ENCODE measurements at regions not wholly inside any gene's neighbourhood (a gene's known extent, or its start where the extent isn't known, plus 50 kb on each side); places are given as distances from the start of the nearest gene placed in this dataset.

- Mint-ChIP-seq H3K27me3 (ENCODE audit: low read depth) (no peaks in the 10 kb centered on the region), H3K9me3 (ENCODE audit: insufficient read depth) (no peaks in the 10 kb centered on the region), H3K27ac (no peak overlapping the region), H3K4me3 (no peak overlapping the region), H3K4me1 (ENCODE audit: low read depth) (no peaks in the 10 kb centered on the region), H3K36me3 (ENCODE audit: low read depth) (no peaks in the 10 kb centered on the region)
- DNase-seq (no peak), ATAC-seq (no peak)
- ChIA-PET POLR2A (no interaction called here), CTCF (no interaction called here)
Measured at GRCh38 chr3:104566054-104566453, 800.7 kb upstream of the ALCAM start.

- Mint-ChIP-seq H3K4me3 (no peak overlapping the region), H3K36me3 (ENCODE audit: low read depth) (no peaks in the 10 kb centered on the region), H3K9me3 (ENCODE audit: insufficient read depth) (peaks cover 29% of the 10 kb centered on the region), H3K27ac (no peak overlapping the region), H3K4me1 (ENCODE audit: low read depth) (no peaks in the 10 kb centered on the region), H3K27me3 (ENCODE audit: low read depth) (no peaks in the 10 kb centered on the region)
- DNase-seq (no peak), ATAC-seq (no peak)
- CTCF ChIA-PET = no interaction called here
- POLR2A ChIA-PET = no interaction called here
Measured at GRCh38 chr3:104575634-104576033, 791.1 kb upstream of the ALCAM start.

- DNase-seq = no peak
- H3K36me3 Mint-ChIP-seq (ENCODE audit: low read depth) = no peaks in the 10 kb centered on the region
- ATAC-seq = no peak
- H3K4me3 Mint-ChIP-seq = no peak overlapping the region
- peaks cover 29% of the 10 kb centered on the region for H3K9me3 Mint-ChIP-seq (ENCODE audit: insufficient read depth)
- ChIA-PET POLR2A (no interaction called here), CTCF (no interaction called here)
- no peaks in the 10 kb centered on the region for H3K4me1 Mint-ChIP-seq (ENCODE audit: low read depth)
- no peaks in the 10 kb centered on the region for H3K27me3 Mint-ChIP-seq (ENCODE audit: low read depth)
- H3K27ac Mint-ChIP-seq = no peak overlapping the region
Measured at GRCh38 chr3:104578558-104578957, 788.2 kb upstream of the ALCAM start.

GRCh38 chr3:104582092-104582491 lies 784.6 kb upstream of the ALCAM start:
- no peak overlapping the region for H3K27ac Mint-ChIP-seq
- no peaks in the 10 kb centered on the region for H3K4me1 Mint-ChIP-seq (ENCODE audit: low read depth)
- ChIA-PET POLR2A (interaction anchor here (0.6 kb wide), 1 partner anchor 1602 kb away, joined by 4 read pairs; no protein-coding TSS in a partner anchor), CTCF (interaction anchor here (1.6 kb wide), 1 partner anchor 14 kb away, joined by 4 read pairs; no protein-coding TSS in a partner anchor)
- DNase-seq (no peak), ATAC-seq (no peak)
- no peaks in the 10 kb centered on the region for H3K36me3 Mint-ChIP-seq (ENCODE audit: low read depth)
- no peak overlapping the region for H3K4me3 Mint-ChIP-seq
- peaks cover 3% of the 10 kb centered on the region for H3K27me3 Mint-ChIP-seq (ENCODE audit: low read depth)
- peaks cover 12% of the 10 kb centered on the region for H3K9me3 Mint-ChIP-seq (ENCODE audit: insufficient read depth)

GRCh38 chr3:104584682-104585081 lies 782.0 kb upstream of the ALCAM start:
- no peak overlapping the region for H3K27ac Mint-ChIP-seq
- H3K4me1 Mint-ChIP-seq (ENCODE audit: low read depth) = no peaks in the 10 kb centered on the region
- H3K27me3 Mint-ChIP-seq (ENCODE audit: low read depth) = peaks cover 3% of the 10 kb centered on the region
- no peaks in the 10 kb centered on the region for H3K36me3 Mint-ChIP-seq (ENCODE audit: low read depth)
- no peak overlapping the region for H3K4me3 Mint-ChIP-seq
- DNase-seq (no peak), ATAC-seq (no peak)
- ChIA-PET POLR2A (no interaction called here), CTCF (no interaction called here)
- no peaks in the 10 kb centered on the region for H3K9me3 Mint-ChIP-seq (ENCODE audit: insufficient read depth)

- Mint-ChIP-seq H3K4me1 (ENCODE audit: low read depth) (no peaks in the 10 kb centered on the region), H3K9me3 (ENCODE audit: insufficient read depth) (no peaks in the 10 kb centered on the region), H3K36me3 (ENCODE audit: low read depth) (no peaks in the 10 kb centered on the region), H3K4me3 (no peak overlapping the region), H3K27ac (no peak overlapping the region), H3K27me3 (ENCODE audit: low read depth) (peaks cover 3% of the 10 kb centered on the region)
- DNase-seq = no peak
- ChIA-PET CTCF (no interaction called here), POLR2A (no interaction called here)
- ATAC-seq = no peak
Measured at GRCh38 chr3:104586344-104586743, 780.4 kb upstream of the ALCAM start.

- no peak overlapping the region for H3K4me3 Mint-ChIP-seq
- ChIA-PET CTCF (no interaction called here), POLR2A (no interaction called here)
- H3K9me3 Mint-ChIP-seq (ENCODE audit: insufficient read depth) = no peaks in the 10 kb centered on the region
- no peaks in the 10 kb centered on the region for H3K36me3 Mint-ChIP-seq (ENCODE audit: low read depth)
- no peak overlapping the region for H3K27ac Mint-ChIP-seq
- ATAC-seq (no peak), DNase-seq (no peak)
- H3K27me3 Mint-ChIP-seq (ENCODE audit: low read depth) = peaks cover 3% of the 10 kb centered on the region
- H3K4me1 Mint-ChIP-seq (ENCODE audit: low read depth) = no peaks in the 10 kb centered on the region
Measured at GRCh38 chr3:104588442-104588841, 778.3 kb upstream of the ALCAM start.

GRCh38 chr3:104591776-104592175 lies 774.9 kb upstream of the ALCAM start:
- no peaks in the 10 kb centered on the region for H3K36me3 Mint-ChIP-seq (ENCODE audit: low read depth)
- ChIA-PET POLR2A (no interaction called here), CTCF (no interaction called here)
- H3K27ac Mint-ChIP-seq = no peak overlapping the region
- no peak for DNase-seq
- H3K27me3 Mint-ChIP-seq (ENCODE audit: low read depth) = no peaks in the 10 kb centered on the region
- no peaks in the 10 kb centered on the region for H3K4me1 Mint-ChIP-seq (ENCODE audit: low read depth)
- no peak for ATAC-seq
- H3K4me3 Mint-ChIP-seq = no peak overlapping the region
- H3K9me3 Mint-ChIP-seq (ENCODE audit: insufficient read depth) = no peaks in the 10 kb centered on the region

GRCh38 chr3:104594491-104594890 lies 772.2 kb upstream of the ALCAM start:
- H3K9me3 Mint-ChIP-seq (ENCODE audit: insufficient read depth) = no peaks in the 10 kb centered on the region
- no peak for DNase-seq
- CTCF ChIA-PET = no interaction called here
- no peak overlapping the region for H3K27ac Mint-ChIP-seq
- ATAC-seq = no peak
- no peaks in the 10 kb centered on the region for H3K4me1 Mint-ChIP-seq (ENCODE audit: low read depth)
- H3K27me3 Mint-ChIP-seq (ENCODE audit: low read depth) = no peaks in the 10 kb centered on the region
- no peak overlapping the region for H3K4me3 Mint-ChIP-seq
- H3K36me3 Mint-ChIP-seq (ENCODE audit: low read depth) = no peaks in the 10 kb centered on the region
- POLR2A ChIA-PET = no interaction called here

GRCh38 chr3:104596054-104596453 lies 770.7 kb upstream of the ALCAM start:
- no peaks in the 10 kb centered on the region for H3K9me3 Mint-ChIP-seq (ENCODE audit: insufficient read depth)
- ATAC-seq = no peak

GRCh38 chr3:104596551-104596950 lies 770.2 kb upstream of the ALCAM start:
- H3K27ac Mint-ChIP-seq = no peak overlapping the region
- H3K27me3 Mint-ChIP-seq (ENCODE audit: low read depth) = no peaks in the 10 kb centered on the region
- ChIA-PET POLR2A (interaction anchor here (0.5 kb wide), 1 partner anchor 9 kb away, joined by 3 read pairs; no protein-coding TSS in a partner anchor), CTCF (interaction anchor here (0.7 to 2.0 kb wide), 6 partner anchors 13 to 921 kb away, joined by 3 to 12 read pairs (median 4); partner anchors contain the start of gene ALCAM)
- no peaks in the 10 kb centered on the region for H3K36me3 Mint-ChIP-seq (ENCODE audit: low read depth)
- no peak overlapping the region for H3K4me3 Mint-ChIP-seq
- DNase-seq (no peak), ATAC-seq (no peak)
- no peaks in the 10 kb centered on the region for H3K4me1 Mint-ChIP-seq (ENCODE audit: low read depth)
- no peaks in the 10 kb centered on the region for H3K9me3 Mint-ChIP-seq (ENCODE audit: insufficient read depth)

More at GRCh38 chr3:104596054-104596453, 770.7 kb upstream of the ALCAM start:
- DNase-seq = no peak
- Mint-ChIP-seq H3K27me3 (ENCODE audit: low read depth) (no peaks in the 10 kb centered on the region), H3K36me3 (ENCODE audit: low read depth) (no peaks in the 10 kb centered on the region), H3K4me1 (ENCODE audit: low read depth) (no peaks in the 10 kb centered on the region), H3K27ac (no peak overlapping the region), H3K4me3 (no peak overlapping the region)
- CTCF ChIA-PET = interaction anchor here (0.7 to 2.0 kb wide), 6 partner anchors 13 to 922 kb away, joined by 3 to 12 read pairs (median 4); partner anchors contain the start of gene ALCAM
- POLR2A ChIA-PET = interaction anchor here (0.5 kb wide), 1 partner anchor 9 kb away, joined by 3 read pairs; no protein-coding TSS in a partner anchor

GRCh38 chr3:104598848-104599511 lies 767.7 kb upstream of the ALCAM start:
- Mint-ChIP-seq H3K9me3 (ENCODE audit: insufficient read depth) (no peaks in the 10 kb centered on the region), H3K36me3 (ENCODE audit: low read depth) (no peaks in the 10 kb centered on the region), H3K27me3 (ENCODE audit: low read depth) (peaks cover 3% of the 10 kb centered on the region), H3K27ac (no peak overlapping the region), H3K4me1 (ENCODE audit: low read depth) (no peaks in the 10 kb centered on the region), H3K4me3 (no peak overlapping the region)
- DNase-seq = no peak
- ChIA-PET CTCF (no interaction called here), POLR2A (no interaction called here)
- ATAC-seq = no peak
